Panc1 (cell line): ENCODE measurements at regions not wholly inside any gene's neighbourhood (a gene's known extent, or its start where the extent isn't known, plus 50 kb on each side); places are given as distances from the start of the nearest gene placed in this dataset.

Experiments
- ATAC-seq: fragments of 200-7000 bp; cut with Tn5 transposase; 2 replicates; pipeline ENCODE4 v1.9.1; 2020; ENCODE audit warnings: mild to moderate bottlenecking, moderate library complexity
- BruUV-seq: library from RNA; stranded (reverse); fragments of 400-500 nt; replicated peaks from 2 replicates; lab custom pipeline; 2021; lab: Mats Ljungman, UMichigan
- CTCF ChIA-PET: fragments of 300-600 bp; sonication (Branson Sonifier 250); formaldehyde crosslinking; loops from one replicate; lab custom pipeline; 2022; ENCODE audit warnings: antibody characterized with exemption; lab: Charles Lee
- POLR2A ChIA-PET: fragments of 300-600 bp; sonication (Branson Sonifier 250); formaldehyde crosslinking; loops from one replicate; lab custom pipeline; 2022; ENCODE audit warnings: antibody characterized with exemption; lab: Charles Lee
- DNase-seq: peaks from one replicate; pipeline ENCODE4 v3.0.0-alpha.2; 2010; ENCODE audit warnings: low read depth, low spot score
- H3K27ac ChIP-seq: 2 replicates; pipeline ENCODE4 v1.5.1; 2011; ENCODE audit warnings: mild to moderate bottlenecking, low read length, inconsistent platforms
- H3K27me3 ChIP-seq: fragments of 200-500 bp; sonication (Bioruptor generic); 2 replicates; pipeline ENCODE4 v1.6.0; 2014; ENCODE audit warnings: low read length, inconsistent platforms; ENCODE audit not compliant: control insufficient read depth, insufficient read depth
- H3K36me3 ChIP-seq: fragments of 200-500 bp; sonication (Bioruptor generic); 2 replicates; pipeline ENCODE4 v1.5.1; 2014; ENCODE audit warnings: inconsistent platforms, mild to moderate bottlenecking, low read length, moderate library complexity; ENCODE audit not compliant: control insufficient read depth, insufficient read depth
- H3K4me1 ChIP-seq: 2 replicates; pipeline ENCODE4 v1.5.1; 2011; ENCODE audit warnings: inconsistent platforms, mild to moderate bottlenecking, low read length, moderate library complexity; ENCODE audit not compliant: control insufficient read depth, insufficient read depth
- H3K4me3 ChIP-seq, 2 experiments: 2 replicates each; pipeline ENCODE4 v1.5.1; 2011 to 2012; ENCODE audit warnings: low read depth in 2 of 2, low read length in 2 of 2, mild to moderate bottlenecking in 2 of 2, inconsistent platforms in 1 of 2, moderate library complexity in 1 of 2
- H3K9me3 ChIP-seq: fragments of 200-500 bp; sonication (Bioruptor generic); 2 replicates; pipeline ENCODE4 v1.5.1; 2014; ENCODE audit warnings: low read depth, mild to moderate bottlenecking, inconsistent platforms, low read length, moderate library complexity; ENCODE audit not compliant: control insufficient read depth, insufficient read depth
- POLR2AphosphoS5 ChIP-seq: IDR thresholded peaks from 2 replicates; pipeline ENCODE4 v1.6.1; 2012; ENCODE audit warnings: mild to moderate bottlenecking, low read depth, low read length, moderate library complexity
- SIN3A ChIP-seq: IDR thresholded peaks from 2 replicates; pipeline ENCODE4 v1.6.1; 2012; ENCODE audit warnings: low read depth, mild to moderate bottlenecking, low read length, moderate library complexity, borderline replicate concordance; ENCODE audit not compliant: insufficient read depth
- TCF7L2 ChIP-seq: IDR thresholded peaks from 2 replicates; pipeline ENCODE4 v1.6.1; 2011; ENCODE audit warnings: mild to moderate bottlenecking, low read depth, low read length, inconsistent platforms
- in situ Hi-C: cut with HindIII; loops from 2 replicates; pipeline ENCODE4 v1.10.0; 2016; ENCODE audit warnings: low sequenced_read_pairs, low pct_unique_long_range_greater_than_20kb
- intact Hi-C: fragments of 100-400 bp; cut with micrococcal nuclease; formaldehyde crosslinking; loops from one replicate; pipeline ENCODE4 v1.10.0; 2022; ENCODE audit not compliant: unreplicated experiment
- TF ChIP-seq, protein P1 (sequence below): fragments of 450-650 bp; IDR thresholded peaks from 2 replicates; pipeline ENCODE4 v1.5.1; 2017; ENCODE audit warnings: mild to moderate bottlenecking
- TF ChIP-seq, protein P2 (sequence below), 2 experiments: IDR thresholded peaks; 2 replicates each; pipeline ENCODE4 v1.6.1; 2011 to 2012; ENCODE audit warnings: low read depth in 2 of 2, control low read depth in 1 of 2, low read length in 1 of 2, mild to moderate bottlenecking in 1 of 2, moderate library complexity in 1 of 2; ENCODE audit not compliant: insufficient read depth in 1 of 2

DNA sequence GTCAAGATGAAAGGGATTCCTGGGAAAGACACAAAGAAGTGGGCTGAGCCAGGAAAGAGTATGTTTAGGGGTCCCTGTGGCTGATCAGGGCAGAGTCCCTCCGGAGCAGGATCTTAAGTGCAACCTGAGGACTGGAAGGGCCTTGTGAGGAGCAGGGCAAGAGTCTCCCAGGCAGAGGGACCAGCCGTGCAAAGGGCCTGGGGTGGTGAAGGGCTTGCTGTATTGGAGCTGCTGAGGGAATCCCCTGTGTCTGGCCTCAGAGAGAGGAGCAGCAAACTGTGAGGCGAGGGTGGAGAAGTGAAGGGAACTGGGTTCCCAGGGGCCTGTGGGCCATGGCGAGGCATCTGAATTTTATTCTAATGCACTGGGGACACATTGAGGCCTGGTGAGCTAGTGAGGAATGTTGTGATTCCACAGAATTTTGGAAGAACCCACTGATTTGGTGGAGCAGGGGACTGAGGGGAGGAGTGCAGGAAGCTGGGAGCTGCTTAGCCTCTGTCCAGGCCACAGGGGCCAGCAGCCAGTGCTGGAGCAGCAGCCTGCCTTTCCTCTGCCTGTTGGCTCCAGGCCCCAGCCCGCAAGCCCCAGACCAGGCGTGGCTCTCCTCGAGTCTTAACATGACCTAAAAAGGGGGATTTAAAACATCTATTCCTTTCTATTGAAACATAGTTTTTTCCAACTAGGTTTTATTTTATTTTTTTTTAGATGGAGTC, 138.4 kb upstream of the IGFBP3 start:
- POLR2A ChIA-PET = no interaction called here
- in situ Hi-C loops = no loop called here

DNA sequence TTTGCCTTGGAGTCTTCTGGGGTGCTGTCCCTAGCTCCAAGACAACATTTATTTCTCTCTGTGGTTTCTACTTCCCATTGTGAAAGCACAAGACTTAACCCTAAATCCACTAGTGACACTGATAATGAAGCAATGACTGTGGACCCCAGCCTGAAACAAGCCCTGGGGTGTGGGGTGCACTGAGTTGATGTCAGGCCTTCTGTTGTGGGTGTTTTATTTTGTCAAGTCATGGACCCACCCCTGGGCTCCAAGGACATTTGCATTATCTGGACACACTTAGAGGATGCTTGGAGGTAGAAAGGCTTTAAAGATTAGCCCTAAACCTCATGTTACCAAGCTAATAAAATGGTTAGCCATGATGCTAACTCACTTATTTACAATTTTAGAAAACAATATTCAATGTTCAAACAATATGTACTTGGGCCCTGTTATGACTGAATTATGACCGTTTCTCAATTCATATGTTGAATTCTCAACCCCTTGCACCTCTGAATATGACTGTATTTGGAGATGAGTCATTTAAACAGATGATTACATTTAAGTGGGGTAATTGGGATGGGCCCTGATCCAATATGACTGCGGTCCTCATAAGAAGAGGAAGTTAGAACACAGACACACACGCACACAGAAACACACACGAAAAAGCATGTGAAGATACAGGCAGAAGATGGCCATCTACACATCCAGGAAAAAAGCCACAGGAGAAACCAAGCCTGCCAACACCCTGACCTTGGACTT, 137.2 kb upstream of the IGFBP3 start:
- Histone ChIP-seq H3K9me3 (no peaks in the 10 kb centered on the region), H3K27ac (no peak overlapping the region), H3K4me1 (no peaks in the 10 kb centered on the region; the same call in 1 of the 2 replicates), H3K4me3 (no peak overlapping the region), H3K27me3 (no peaks in the 10 kb centered on the region), H3K36me3 (no peaks in the 10 kb centered on the region)
- intact Hi-C loops (no loop called here), in situ Hi-C loops (no loop called here)
- DNase-seq (no peak), ATAC-seq (no peak)
- BruUV-seq = no TSS peak
- TF ChIP-seq POLR2AphosphoS5 (no peak), SIN3A (no peak), TCF7L2 (no peak)
- TF ChIP-seq, protein P1, sequence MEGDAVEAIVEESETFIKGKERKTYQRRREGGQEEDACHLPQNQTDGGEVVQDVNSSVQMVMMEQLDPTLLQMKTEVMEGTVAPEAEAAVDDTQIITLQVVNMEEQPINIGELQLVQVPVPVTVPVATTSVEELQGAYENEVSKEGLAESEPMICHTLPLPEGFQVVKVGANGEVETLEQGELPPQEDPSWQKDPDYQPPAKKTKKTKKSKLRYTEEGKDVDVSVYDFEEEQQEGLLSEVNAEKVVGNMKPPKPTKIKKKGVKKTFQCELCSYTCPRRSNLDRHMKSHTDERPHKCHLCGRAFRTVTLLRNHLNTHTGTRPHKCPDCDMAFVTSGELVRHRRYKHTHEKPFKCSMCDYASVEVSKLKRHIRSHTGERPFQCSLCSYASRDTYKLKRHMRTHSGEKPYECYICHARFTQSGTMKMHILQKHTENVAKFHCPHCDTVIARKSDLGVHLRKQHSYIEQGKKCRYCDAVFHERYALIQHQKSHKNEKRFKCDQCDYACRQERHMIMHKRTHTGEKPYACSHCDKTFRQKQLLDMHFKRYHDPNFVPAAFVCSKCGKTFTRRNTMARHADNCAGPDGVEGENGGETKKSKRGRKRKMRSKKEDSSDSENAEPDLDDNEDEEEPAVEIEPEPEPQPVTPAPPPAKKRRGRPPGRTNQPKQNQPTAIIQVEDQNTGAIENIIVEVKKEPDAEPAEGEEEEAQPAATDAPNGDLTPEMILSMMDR = no peak
- TF ChIP-seq, protein P2, sequence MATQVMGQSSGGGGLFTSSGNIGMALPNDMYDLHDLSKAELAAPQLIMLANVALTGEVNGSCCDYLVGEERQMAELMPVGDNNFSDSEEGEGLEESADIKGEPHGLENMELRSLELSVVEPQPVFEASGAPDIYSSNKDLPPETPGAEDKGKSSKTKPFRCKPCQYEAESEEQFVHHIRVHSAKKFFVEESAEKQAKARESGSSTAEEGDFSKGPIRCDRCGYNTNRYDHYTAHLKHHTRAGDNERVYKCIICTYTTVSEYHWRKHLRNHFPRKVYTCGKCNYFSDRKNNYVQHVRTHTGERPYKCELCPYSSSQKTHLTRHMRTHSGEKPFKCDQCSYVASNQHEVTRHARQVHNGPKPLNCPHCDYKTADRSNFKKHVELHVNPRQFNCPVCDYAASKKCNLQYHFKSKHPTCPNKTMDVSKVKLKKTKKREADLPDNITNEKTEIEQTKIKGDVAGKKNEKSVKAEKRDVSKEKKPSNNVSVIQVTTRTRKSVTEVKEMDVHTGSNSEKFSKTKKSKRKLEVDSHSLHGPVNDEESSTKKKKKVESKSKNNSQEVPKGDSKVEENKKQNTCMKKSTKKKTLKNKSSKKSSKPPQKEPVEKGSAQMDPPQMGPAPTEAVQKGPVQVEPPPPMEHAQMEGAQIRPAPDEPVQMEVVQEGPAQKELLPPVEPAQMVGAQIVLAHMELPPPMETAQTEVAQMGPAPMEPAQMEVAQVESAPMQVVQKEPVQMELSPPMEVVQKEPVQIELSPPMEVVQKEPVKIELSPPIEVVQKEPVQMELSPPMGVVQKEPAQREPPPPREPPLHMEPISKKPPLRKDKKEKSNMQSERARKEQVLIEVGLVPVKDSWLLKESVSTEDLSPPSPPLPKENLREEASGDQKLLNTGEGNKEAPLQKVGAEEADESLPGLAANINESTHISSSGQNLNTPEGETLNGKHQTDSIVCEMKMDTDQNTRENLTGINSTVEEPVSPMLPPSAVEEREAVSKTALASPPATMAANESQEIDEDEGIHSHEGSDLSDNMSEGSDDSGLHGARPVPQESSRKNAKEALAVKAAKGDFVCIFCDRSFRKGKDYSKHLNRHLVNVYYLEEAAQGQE (IDR thresholded peaks at IDR 0.05; ENCODE audit: insufficient read depth in 1 of 2, low read depth in 2 of 2, low read length in 1 of 2) = no peak
- POLR2A ChIA-PET = no interaction called here
- CTCF ChIA-PET = no interaction called here

More for the DNA sequence above, 138.4 kb upstream of the IGFBP3 start:
- H3K4me3 ChIP-seq = no peak overlapping the region
- ATAC-seq (no peak), DNase-seq (no peak)
- no peaks in the 10 kb centered on the region for H3K27me3 ChIP-seq
- no peaks in the 10 kb centered on the region for H3K36me3 ChIP-seq
- intact Hi-C loops = no loop called here
- no peaks in the 10 kb centered on the region for H3K9me3 ChIP-seq
- no TSS peak for BruUV-seq
- CTCF ChIA-PET = no interaction called here
- H3K4me1 ChIP-seq = no peaks in the 10 kb centered on the region
- no peak for TF ChIP-seq POLR2AphosphoS5
- no peak overlapping the region for H3K27ac ChIP-seq

DNA sequence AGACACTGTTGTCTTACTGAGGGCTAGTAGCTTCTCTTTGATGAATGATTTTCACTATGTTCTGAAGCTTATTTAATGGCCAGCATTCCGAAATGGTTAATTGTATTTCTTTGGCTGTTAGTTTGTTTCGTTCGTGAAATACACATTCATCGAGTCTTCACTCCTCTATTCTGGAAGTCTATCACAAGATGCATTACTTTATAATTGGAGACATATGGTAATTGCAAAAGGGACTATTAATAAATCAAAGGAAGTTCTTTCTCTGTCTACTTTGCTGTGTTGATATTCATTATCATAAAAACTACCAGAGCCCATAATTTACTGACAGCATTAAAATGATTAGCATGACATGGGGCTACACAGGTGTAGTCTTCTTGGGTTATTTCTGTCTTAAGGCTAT, 133.8 kb upstream of the IGFBP3 start:
- no TSS peak for BruUV-seq
- H3K27ac ChIP-seq = no peak overlapping the region
- POLR2A ChIA-PET = interaction anchor here (0.6 kb wide), 1 partner anchor 733 kb away, joined by 4 read pairs; no protein-coding TSS in a partner anchor
- H3K4me3 ChIP-seq = no peak overlapping the region
- no peaks in the 10 kb centered on the region for H3K36me3 ChIP-seq
- DNase-seq = no peak
- CTCF ChIA-PET = interaction anchor here (0.6 kb wide), 1 partner anchor 78 kb away, joined by 3 read pairs; no protein-coding TSS in a partner anchor
- no peaks in the 10 kb centered on the region for H3K9me3 ChIP-seq
- in situ Hi-C loops = no loop called here
- no peak for TF ChIP-seq SIN3A
- TF ChIP-seq, protein P2 (IDR thresholded peaks at IDR 0.05; ENCODE audit: insufficient read depth in 1 of 2, low read depth in 2 of 2, low read length in 1 of 2) = no peak
- TF ChIP-seq, protein P1 = no peak
- TF ChIP-seq POLR2AphosphoS5 = no peak
- TF ChIP-seq TCF7L2 = no peak
- intact Hi-C loops = no loop called here
- ATAC-seq = no peak
- no peaks in the 10 kb centered on the region; the same call in 1 of the 2 replicates for H3K4me1 ChIP-seq
- H3K27me3 ChIP-seq = no peaks in the 10 kb centered on the region
